Anterior cingulate cortex (tissue), 58 donors: ENCODE measurements at regions not wholly inside any gene's neighbourhood (a gene's known extent, or its start where the extent isn't known, plus 50 kb on each side); places are given as distances from the start of the nearest gene placed in this dataset.
"Not testable (repeated sequence)": the region's sequence is repeated elsewhere in the genome, so short reads cannot be mapped to it uniquely, and the experiment has no call there.

Source experiments
- DNase-seq, 58 donors: peaks; one replicate each; lab custom pipeline; 2025; lab: John Stamatoyannopoulos, UW

- not testable (repeated sequence) for DNase-seq
Measured at GRCh38 chr4:164262508-164262907, 491.4 kb upstream of the SMIM31 start.

- not testable (repeated sequence) for DNase-seq
Measured at GRCh38 chr4:164277414-164277813, 476.5 kb upstream of the SMIM31 start.

- DNase-seq = no peak
Measured at GRCh38 chr4:164287173-164287572, 466.8 kb upstream of the SMIM31 start.

- no peak for DNase-seq
Measured at GRCh38 chr4:164288578-164288977, 465.4 kb upstream of the SMIM31 start.

- no peak for DNase-seq
Measured at GRCh38 chr4:164293203-164293602, 460.7 kb upstream of the SMIM31 start.

GRCh38 chr4:164293743-164294142 lies 460.2 kb upstream of the SMIM31 start:
- no peak for DNase-seq

GRCh38 chr4:164301430-164301829 lies 452.5 kb upstream of the SMIM31 start:
- DNase-seq = no peak

- DNase-seq = no peak
Measured at GRCh38 chr4:164304101-164304639, 449.8 kb upstream of the SMIM31 start.

GRCh38 chr4:164304861-164305260 lies 449.1 kb upstream of the SMIM31 start:
- DNase-seq = no peak

GRCh38 chr4:164307262-164307661 lies 446.7 kb upstream of the SMIM31 start:
- DNase-seq = no peak

- DNase-seq = no peak
Measured at GRCh38 chr4:164312671-164313070, 441.3 kb upstream of the SMIM31 start.

- DNase-seq = no peak
Measured at GRCh38 chr4:164313853-164314252, 440.1 kb upstream of the SMIM31 start.

GRCh38 chr4:164318350-164318749 lies 435.6 kb upstream of the SMIM31 start:
- DNase-seq = no peak

GRCh38 chr4:164319688-164320087 lies 434.2 kb upstream of the SMIM31 start:
- no peak for DNase-seq

- no peak for DNase-seq
Measured at GRCh38 chr4:164320847-164321246, 433.1 kb upstream of the SMIM31 start.

- no peak for DNase-seq
Measured at GRCh38 chr4:164326056-164326455, 427.9 kb upstream of the SMIM31 start.

- no peak for DNase-seq
Measured at GRCh38 chr4:164337219-164337944, 416.5 kb upstream of the SMIM31 start.

GRCh38 chr4:164343472-164343976 lies 410.4 kb upstream of the SMIM31 start:
- DNase-seq = no peak

GRCh38 chr4:164345756-164346155 lies 408.2 kb upstream of the SMIM31 start:
- DNase-seq = no peak

GRCh38 chr4:164350061-164350460 lies 403.9 kb upstream of the SMIM31 start:
- DNase-seq = no peak

- not testable (repeated sequence) for DNase-seq
Measured at GRCh38 chr4:164350716-164351115, 403.2 kb upstream of the SMIM31 start.

GRCh38 chr4:164357957-164358356 lies 396.0 kb upstream of the SMIM31 start:
- DNase-seq = no peak
